Adrenal gland (tissue), 9 donors: ENCODE measurements at regions not wholly inside any gene's neighbourhood (a gene's known extent, or its start where the extent isn't known, plus 50 kb on each side); places are given as distances from the start of the nearest gene placed in this dataset.

Experiments
- DNase-seq, 7 donors: peaks; one replicate each; pipeline ENCODE4 v3.0.0-alpha.2; 2019 to 2020
- H3K27ac ChIP-seq, 5 donors: fragments of 200-600 bp; sonication (generic) in 4 of 5; 1 replicate in 3 of 5; 2 replicates in 2 of 5; pipeline versions ENCODE4 v1.5.1 to v1.8.0; 2016 to 2020; ENCODE audit warnings: mild to moderate bottlenecking in 1 of 5
- H3K27me3 ChIP-seq: fragments of 200-600 bp; 2 replicates; pipeline ENCODE4 v1.8.0; 2021
- H3K36me3 ChIP-seq, 2 donors: fragments of 200-600 bp; replicated peaks in 1 of 2; 1 replicate in 1 of 2; 2 replicates in 1 of 2; pipeline versions ENCODE4 v1.5.1 to v1.8.0; 2018 to 2022
- H3K4me1 ChIP-seq, 2 donors: fragments of 200-600 bp; replicated peaks in 1 of 2; 1 replicate in 1 of 2; 2 replicates in 1 of 2; pipeline versions ENCODE4 v1.5.1 to v1.8.0; 2018 to 2021
- H3K4me3 ChIP-seq, 4 donors: fragments of 200-600 bp; sonication (generic) in 3 of 4; one replicate each; pipeline ENCODE4 v1.5.1; 2016 to 2018
- H3K9me3 ChIP-seq, 3 donors: fragments of 200-600 bp; sonication (generic) in 1 of 3; replicated peaks in 1 of 3; 1 replicate in 2 of 3; 2 replicates in 1 of 3; pipeline versions ENCODE4 v1.5.1 to v1.8.0; 2016 to 2021
- CTCF ChIP-seq, 6 experiments: fragments of 450-650 bp in 4 of 6; fragments of 200-600 bp in 2 of 6; sonication (generic) in 1 of 6; IDR thresholded peaks; 1 replicate in 5 of 6; 2 replicates in 1 of 6; pipeline versions ENCODE4 v1.5.1 to v1.8.0; 2016 to 2021; ENCODE audit warnings: antibody characterized with exemption in 6 of 6, mild to moderate bottlenecking in 2 of 6, moderate library complexity in 1 of 6
- POLR2A ChIP-seq, 2 donors: fragments of 450-650 bp; IDR thresholded peaks; one replicate each; pipeline ENCODE4 v1.6.1; 2017; ENCODE audit warnings: antibody characterized with exemption in 2 of 2, mild to moderate bottlenecking in 2 of 2, moderate library complexity in 1 of 2
- WGBS, 4 donors: extraction: QIAGEN DNeasy Blood & Tissue Kit in 2 of 4; methylation state at CpG; one replicate each; pipeline versions ENCODE4 v1.1.5 to v1.1.7; 2013 to 2017; 5-methylcytosine and 5-hydroxymethylcytosine counted together
- intact Hi-C, 2 donors: fragments of 100-400 bp; cut with DNase I; formaldehyde crosslinking; loops; one replicate each; pipeline versions ENCODE4 v1.14.1 to v1.15.0; 2022 to 2023
- donor health status: healthy with polysubstance abuse.
- donor health status: Bipolar disorder and iron deficiency.
- donor health status: DM: yes; HTN: yes; CAD: no.
- donor health status: DM: no; HTN: no; CAD: no.
- donor health status: DM: no; HTN: no; CAD: no.

- H3K4me1 ChIP-seq, result no peaks in the 10 kb centered on the region
- DNase-seq, result no peak
- H3K9me3 ChIP-seq, result peaks cover 0 to 11% (median 0%) of the 10 kb centered on the region in 3 donors
- no peak overlapping the region for H3K27ac ChIP-seq
- no peaks in the 10 kb centered on the region for H3K27me3 ChIP-seq
- WGBS, 4 donors, result 50 to 65% (median 56%) methylated on average over 3 of the region's 3 CpGs
- TF ChIP-seq POLR2A (IDR thresholded peaks at IDR 0.05), result no peak
- no peak for TF ChIP-seq CTCF (IDR thresholded peaks at IDR 0.05)
- H3K4me3 ChIP-seq, result no peak overlapping the region
- no peaks in the 10 kb centered on the region for H3K36me3 ChIP-seq
- intact Hi-C loops, result no loop called here
Observed at GRCh38 chr2:82412021-82412420, 2047.1 kb downstream of the SUCLG1 start.

DNA sequence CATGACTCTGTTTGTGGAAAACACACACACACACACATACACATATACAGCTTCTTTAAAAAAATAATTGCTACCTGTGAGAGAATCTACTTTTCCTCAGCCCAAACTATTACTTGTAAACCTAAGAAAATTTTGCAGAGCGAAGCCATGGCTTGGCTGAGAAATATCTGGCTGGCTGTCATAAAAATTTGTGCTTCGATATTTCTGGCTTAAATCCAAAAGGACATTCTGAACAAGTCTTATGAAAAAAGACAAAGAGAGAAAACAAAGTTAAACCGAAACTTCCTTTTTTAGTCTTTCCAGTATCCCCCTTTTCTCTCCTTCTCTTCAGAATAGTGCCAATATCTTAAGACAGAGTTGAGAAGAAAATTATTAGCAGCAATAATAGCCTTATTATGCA, 2048.0 kb downstream of the SUCLG1 start:
- H3K27ac ChIP-seq, result no peak overlapping the region
- 22 to 34% (median 31%) methylated on average over 3 of the region's 3 CpGs for WGBS, 4 donors
- no peak overlapping the region for H3K4me3 ChIP-seq

GRCh38 chr2:82395531-82395930, 2063.5 kb downstream of the SUCLG1 start:
- intact Hi-C loops, result no loop called here
- no peaks in the 10 kb centered on the region for H3K4me1 ChIP-seq
- no peak for TF ChIP-seq POLR2A (IDR thresholded peaks at IDR 0.05)
- TF ChIP-seq CTCF (IDR thresholded peaks at IDR 0.05), result no peak
- H3K4me3 ChIP-seq, result no peak overlapping the region
- H3K36me3 ChIP-seq, result no peaks in the 10 kb centered on the region
- no peak for DNase-seq
- no peaks in the 10 kb centered on the region for H3K27me3 ChIP-seq
- H3K27ac ChIP-seq, result no peak overlapping the region
- no peaks in the 10 kb centered on the region for H3K9me3 ChIP-seq
- 69 to 77% (median 72%) methylated on average over 10 of the region's 10 CpGs for WGBS, 4 donors

More for the DNA sequence above, 2048.0 kb downstream of the SUCLG1 start:
- Histone ChIP-seq H3K4me1 (no peaks in the 10 kb centered on the region), H3K36me3 (no peaks in the 10 kb centered on the region), H3K9me3 (peaks cover 0 to 7% (median 0%) of the 10 kb centered on the region in 3 donors), H3K27me3 (no peaks in the 10 kb centered on the region)
- TF ChIP-seq POLR2A (IDR thresholded peaks at IDR 0.05) (no peak), CTCF (IDR thresholded peaks at IDR 0.05) (no peak)
- intact Hi-C loops, result no loop called here
- DNase-seq, result no peak

DNA sequence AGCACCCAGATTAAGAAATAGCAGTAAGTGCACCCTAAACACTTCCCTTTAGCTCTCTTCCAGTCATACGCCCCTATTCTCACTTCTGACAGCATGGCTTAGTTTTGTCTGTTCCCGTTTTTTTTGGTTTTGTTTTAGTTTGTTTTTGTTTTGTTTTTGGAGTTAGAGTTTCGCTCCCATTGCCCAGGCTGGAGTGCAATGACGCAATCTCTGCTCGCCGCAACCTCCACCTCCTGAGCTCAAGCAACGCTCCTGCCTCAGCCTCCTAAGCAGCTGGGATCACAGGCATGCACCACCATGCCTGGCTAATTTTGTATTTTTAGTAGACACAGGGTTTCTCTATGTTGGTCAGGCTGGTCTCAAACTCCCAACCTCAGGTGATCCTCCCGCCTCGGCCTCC, 2067.7 kb downstream of the SUCLG1 start:
- intact Hi-C loops, result no loop called here
- Histone ChIP-seq H3K4me3 (no peak overlapping the region), H3K36me3 (no peaks in the 10 kb centered on the region), H3K27ac (no peak overlapping the region), H3K9me3 (no peaks in the 10 kb centered on the region), H3K27me3 (no peaks in the 10 kb centered on the region), H3K4me1 (no peaks in the 10 kb centered on the region)
- no peak for TF ChIP-seq CTCF (IDR thresholded peaks at IDR 0.05)
- TF ChIP-seq POLR2A (IDR thresholded peaks at IDR 0.05), result no peak
- 75 to 86% (median 82%) methylated on average over 9 of the region's 9 CpGs for WGBS, 4 donors
- DNase-seq, result peak in 1 of 7 donors; percentile 1
